PC-9 (cell line): ENCODE measurements at regions not wholly inside any gene's neighbourhood (a gene's known extent, or its start where the extent isn't known, plus 50 kb on each side); places are given as distances from the start of the nearest gene placed in this dataset.
"Not testable (repeated sequence)": the region's sequence is repeated elsewhere in the genome, so short reads cannot be mapped to it uniquely, and the experiment has no call there.

Experiments
- CTCF ChIP-seq: fragments of 200-600 bp; sonication (generic); conservative IDR thresholded peaks from 2 replicates; pipeline ENCODE4 v1.6.1; 2017; ENCODE audit warnings: mixed run types, antibody characterized with exemption, mild to moderate bottlenecking, moderate library complexity
- EZH2 ChIP-seq: fragments of 200-600 bp; sonication (generic); IDR thresholded peaks from 2 replicates; pipeline ENCODE4 v1.8.0; 2017; ENCODE audit warnings: antibody characterized with exemption, low read depth

GRCh38 chr6:159407211-159407780, 238.1 kb downstream of the FNDC1 start:
- not testable (repeated sequence) for TF ChIP-seq CTCF, EZH2
